ENCODE measurements at regions not wholly inside any gene's neighbourhood (a gene's known extent, or its start where the extent isn't known, plus 50 kb on each side); places are given as distances from the start of the nearest gene placed in this dataset.

GRCh38 chr12:61919686-61920085 lies 340.5 kb upstream of the USP15 start:
- TF ChIP-seq CTCF (conservative IDR thresholded peaks at IDR 0.05) (no peak), ZFX (IDR thresholded peaks at IDR 0.05) (no peak)
